ENCODE measurements at regions not wholly inside any gene's neighbourhood (a gene's known extent, or its start where the extent isn't known, plus 50 kb on each side); places are given as distances from the start of the nearest gene placed in this dataset.
"Not testable (repeated sequence)": the region's sequence is repeated elsewhere in the genome, so short reads cannot be mapped to it uniquely, and the experiment has no call there.

DNA sequence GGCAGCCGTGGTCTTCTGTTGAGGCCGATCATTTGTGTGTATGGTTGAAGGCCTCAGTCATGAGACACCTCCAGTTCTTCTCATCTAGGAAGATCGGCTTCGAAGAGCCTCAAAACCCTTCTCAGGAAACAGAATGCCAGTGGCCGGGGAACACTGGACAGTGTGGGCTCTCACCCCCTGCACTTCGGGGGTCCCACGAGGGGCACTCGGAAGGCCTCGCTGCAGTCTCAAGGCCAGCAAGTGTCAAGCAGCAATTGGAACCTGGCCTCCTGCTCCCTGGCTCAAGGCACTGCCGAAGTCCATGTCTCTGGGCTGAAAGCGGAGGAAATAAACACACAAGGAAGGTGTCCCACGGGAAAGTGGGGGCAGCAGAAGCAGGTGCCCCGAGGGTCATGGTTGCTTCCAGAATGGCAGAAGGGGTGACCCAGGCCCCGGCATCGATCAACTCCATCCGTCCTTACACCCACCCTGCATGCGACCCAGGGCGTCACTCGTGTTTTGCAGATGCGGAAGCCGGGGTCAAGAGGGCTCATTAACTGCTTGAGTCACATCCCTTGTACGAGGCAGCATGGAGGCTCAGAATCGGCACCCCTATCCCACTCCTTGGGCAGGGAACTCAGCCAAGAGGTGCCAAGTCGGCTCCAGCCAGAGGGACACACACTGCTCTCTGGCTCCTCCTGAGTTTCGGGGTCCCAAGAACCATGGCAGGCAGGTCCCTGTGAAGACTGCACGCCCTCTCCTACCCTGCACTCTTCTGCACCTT, 231.3 kb upstream of the SHH start:
- DNase-seq: no peak

DNA sequence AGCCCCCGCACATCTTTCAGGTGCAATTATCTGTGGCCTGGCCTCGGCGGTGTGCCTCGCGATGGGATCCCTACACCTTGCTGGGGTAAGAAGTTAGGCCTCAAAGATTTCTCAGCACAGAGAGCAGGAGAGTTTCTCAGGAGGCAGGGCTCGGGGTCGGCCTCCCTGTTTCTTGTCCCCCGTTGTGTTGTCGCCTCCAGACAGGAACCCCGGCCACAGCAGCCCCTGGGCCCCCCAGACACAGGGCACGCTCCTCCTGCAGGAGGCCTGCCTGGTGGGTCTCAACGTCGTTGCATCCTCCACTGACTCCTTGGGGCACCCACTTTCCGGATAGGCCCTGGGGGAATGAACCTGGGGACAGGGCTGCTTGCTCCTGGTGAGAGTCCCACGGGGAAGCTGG, 229.1 kb upstream of the SHH start:
- DNase-seq: no peak

DNA sequence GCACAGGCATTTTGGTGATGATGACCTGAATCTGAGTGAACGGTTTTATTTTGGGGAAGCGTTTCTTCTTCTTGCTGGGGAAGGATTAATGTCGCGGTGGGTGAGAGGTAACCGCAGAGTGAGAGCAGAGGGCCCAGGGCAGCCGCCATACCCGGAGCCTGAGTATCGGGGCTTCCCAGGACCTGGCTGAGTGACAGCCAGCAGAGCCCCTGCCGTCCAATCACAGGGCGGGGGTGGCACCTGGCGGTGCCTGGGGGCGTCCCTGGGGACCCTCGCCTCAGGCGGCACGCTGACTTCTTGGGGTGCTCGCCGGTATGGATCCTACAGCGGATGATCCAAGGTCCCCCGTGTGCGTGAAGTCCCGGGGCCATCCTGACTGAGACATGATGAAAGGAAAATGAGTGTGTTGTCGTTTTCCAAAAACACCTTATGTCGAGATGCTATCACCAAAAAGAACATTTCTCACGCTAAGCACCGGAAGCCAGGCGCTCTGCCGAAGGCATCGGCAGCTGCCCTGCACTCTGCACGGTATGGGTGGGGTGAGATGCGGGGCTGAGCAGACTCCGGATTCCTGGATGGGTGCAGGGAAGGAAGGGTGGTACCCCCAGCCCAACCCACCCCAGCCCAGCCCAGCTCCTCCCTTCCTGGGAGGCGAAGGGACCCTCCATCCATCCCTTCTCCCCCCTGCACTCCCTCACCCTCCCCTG, 227.9 kb upstream of the SHH start:
- no peak for DNase-seq

DNA sequence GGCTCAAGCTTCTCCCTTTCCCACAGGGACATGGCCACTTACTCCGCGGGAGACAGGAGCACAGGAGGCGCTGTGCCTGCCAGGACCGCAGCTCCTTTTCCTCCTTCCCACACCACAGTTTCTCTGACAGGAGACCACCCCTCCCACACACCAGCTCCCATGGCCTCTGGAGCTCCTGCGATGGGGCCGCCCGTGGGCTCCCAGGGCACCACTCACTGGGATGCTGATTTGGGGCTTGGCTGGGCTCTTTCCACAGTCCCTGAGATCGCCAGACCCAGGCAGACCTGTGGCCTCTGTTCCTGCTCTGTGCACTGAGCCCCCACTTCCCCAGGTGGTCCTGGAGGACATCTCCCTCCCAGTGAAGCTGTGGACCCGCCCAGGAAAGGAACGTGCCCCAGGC, 226.9 kb upstream of the SHH start:
- no peak for DNase-seq

DNA sequence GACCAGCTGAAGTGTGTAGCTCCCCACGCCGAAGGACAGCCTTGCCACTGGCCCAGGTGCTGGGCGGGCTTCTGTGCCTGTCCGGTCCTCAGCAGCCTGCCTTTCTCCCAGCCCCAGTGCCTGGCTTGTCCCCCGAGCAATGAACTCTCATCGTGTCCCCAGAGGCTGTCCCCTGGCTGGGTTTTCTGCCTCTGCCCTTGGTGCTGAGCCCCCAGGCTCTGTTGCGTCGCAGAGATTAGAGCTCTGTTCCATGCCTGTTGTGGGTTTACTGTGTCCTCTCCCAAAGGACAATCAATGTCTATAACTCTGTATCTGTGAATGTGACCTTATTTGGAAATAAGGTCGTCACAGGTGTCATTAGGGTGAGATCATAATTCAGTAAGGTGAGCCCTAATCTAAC, 226.1 kb upstream of the SHH start:
- no peak for DNase-seq

DNA sequence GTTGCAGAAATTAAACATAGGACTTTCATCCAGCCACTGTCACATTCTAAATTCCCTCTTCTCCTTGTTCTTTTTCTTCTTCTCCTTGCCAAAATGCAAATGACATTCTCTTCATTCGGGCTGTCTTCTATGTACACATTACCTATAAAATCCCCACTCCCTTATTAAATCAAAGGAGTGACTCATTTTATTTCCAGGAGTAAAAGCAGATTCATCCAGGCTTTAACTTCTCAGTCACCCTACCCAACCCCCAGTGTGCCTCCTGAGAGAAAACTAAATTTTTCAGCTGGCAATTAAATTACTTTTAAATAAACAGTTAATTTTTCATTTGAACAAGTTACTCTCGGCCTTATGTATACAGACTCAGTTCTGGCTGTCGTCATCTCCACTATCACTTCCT, 223.9 kb upstream of the SHH start:
- no peak for DNase-seq

DNA sequence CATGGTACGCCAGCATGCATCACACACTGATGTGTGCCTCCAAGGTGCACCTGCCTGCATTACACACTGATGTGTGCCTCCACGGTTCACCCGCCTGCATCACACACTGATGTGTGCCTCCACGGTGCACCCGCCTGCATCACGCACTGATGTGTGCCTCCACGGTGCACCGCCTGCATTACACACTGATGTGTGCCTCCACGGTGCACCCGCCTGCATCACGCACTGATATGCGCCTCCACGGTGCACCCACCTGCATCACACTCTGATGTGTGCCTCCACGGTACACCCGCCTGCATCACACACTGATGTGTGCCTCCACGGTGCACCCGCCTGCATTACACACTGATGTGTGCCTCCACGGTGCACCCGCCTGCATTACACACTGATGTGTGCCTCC, 223.1 kb upstream of the SHH start:
- DNase-seq: not testable (repeated sequence)

DNA sequence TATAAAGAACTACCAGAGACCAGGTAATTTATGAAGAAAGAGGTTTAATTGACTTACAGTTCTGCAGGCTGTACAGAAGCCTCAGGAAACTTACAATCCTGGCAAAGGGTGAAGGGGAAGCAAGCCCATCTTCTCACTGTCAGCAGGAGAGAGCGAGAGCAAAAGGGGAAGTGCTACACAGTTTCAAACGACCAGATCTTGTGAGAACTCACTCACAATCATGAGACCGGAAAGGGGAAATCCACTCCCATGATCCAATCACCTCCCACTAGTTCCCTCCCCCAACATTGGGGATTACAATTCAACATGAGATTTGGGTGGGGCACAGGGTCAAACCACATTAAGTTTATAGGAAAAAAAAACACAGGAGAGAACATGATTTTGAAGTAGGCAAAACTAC, 222.1 kb upstream of the SHH start:
- DNase-seq: no peak

DNA sequence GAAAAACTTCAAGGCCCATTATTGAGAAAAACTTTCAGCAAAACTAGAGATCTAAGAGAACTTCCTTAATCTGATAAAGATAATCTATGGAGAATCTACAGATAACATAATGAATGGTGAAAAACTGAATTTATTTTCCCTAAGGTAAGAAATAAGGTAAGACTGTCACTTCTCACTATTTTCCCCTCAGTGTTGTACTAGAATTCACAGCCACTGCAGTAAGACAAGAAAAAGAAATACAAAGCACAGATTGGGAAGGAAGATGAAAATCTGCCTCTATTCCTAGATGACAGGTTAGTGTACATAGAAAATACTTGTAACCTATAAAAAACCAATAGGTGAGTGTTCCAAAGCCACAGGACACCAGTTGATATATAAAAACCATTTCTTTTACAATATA, 220.7 kb upstream of the SHH start:
- no peak for DNase-seq

DNA sequence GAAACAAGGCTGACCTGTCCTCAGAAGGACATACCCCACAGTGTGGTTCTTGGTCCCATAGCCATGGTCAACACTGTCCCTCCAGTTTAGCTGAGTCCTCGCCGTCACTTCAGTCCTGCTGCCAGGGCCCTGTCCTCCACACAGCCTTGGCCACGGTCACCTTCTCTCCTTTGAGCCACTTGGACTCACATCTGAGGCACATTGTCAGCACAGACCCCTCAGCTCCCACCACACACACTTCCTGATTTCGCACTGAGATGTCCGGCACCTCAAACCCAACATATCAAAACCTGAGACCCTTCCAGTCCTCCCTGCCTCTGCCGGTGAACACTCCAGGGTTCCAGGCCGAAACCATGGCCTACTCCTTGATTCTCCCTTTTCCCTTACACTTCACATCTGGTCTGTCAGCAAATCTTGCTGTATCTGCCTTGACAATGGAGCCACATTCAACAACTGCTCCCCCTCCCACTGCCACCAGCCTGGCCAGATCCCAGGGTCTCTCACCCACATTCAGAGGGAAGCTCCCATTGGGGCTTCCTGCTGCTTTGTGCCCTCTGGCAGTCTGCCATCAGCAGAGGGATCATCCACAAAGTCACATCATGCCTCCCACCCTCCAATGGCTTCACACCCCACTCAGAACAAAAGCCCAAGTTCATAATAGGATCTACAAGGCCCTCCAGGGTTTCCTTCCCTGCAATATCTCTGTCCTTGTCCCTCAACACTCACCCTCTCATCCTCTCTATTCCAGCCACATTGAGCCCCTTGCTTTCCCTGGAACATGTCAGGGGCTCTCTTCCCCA, 219.6 kb upstream of the SHH start:
- no peak for DNase-seq

DNA sequence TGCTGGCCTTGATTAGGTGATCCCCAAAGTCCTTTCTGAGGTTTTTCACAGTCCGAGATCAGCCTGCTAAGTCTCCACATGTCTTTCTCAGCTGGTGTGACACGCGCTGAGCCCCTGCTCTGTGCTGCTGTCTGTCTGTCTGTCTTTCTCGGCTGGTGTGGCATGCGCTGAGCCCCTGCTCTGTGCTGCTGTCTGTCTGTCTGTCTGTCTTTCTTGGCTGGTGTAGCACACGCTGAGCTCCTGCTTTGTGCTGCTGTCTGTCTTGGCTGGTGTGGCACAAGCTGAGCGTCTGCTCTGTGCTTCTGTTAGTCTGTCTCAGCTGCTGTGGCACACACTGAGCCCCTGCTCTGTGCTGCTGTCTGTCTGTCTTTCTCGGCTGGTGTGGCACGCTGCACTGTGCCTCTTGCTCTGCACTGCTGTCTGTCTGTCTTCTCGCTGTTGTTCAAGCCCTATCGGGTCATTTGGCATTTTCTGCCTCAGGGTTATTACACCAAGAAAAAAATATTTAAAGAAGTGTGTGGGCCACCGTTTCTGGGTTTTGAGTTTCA, 217.3 kb upstream of the SHH start:
- DNase-seq: no peak

DNA sequence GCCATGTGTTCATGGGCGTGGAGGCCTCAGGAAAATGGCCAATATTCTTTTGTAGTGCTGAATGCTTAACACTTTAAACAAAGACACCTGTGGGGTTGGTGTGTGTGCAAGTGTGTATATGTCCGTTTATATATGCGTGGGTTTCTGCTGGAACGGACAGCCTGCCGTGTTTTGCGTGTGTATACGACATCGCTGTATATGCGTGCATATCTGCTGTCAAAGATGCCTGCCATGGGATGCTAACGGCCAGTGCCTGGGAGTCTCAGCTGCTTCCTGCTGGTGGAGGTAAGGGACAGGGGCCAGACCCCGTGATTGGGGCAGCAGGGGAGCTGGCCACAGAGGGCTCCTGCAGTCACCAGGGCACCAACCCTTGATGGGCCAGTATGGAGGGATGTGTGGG, 216.3 kb upstream of the SHH start:
- DNase-seq: no peak

DNA sequence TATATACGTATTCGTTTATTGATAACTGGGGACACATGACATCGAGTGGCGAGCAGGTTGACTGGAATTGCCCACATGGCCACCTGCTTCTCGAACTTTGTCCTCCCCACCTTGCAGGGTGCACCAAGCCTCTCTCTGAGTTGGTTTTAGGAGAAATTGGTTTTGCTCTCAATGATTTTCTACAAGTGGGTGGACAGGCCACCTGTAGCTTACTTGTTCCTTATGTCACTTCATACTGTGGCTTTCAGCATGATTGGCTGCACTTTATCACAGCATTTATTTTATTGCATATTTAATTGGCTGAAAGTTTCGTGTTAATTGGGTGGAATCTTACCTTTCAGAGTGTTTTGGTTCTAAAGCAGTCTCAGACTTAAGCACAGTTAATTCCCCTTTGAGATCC, 215.6 kb upstream of the SHH start:
- no peak for DNase-seq

DNA sequence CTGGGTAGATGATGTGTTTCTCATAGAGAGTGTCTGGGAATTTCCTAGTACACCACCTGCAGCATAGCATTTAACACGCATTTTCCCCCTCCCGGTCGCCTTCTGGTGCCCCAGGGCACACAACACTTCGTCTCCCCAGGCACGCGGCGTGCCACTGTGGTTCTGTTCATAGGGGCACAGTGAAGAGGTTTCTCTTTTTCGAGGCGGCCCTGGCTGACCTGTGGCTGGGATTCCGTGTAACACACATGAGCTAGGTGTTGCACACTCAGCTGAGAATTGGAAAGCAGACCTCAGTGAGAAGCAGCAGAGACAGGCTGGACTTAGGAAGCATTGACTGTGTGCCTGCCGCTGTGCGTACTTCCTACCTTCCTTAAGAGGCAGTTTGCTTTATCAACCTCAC, 214.3 kb upstream of the SHH start:
- no peak for DNase-seq

DNA sequence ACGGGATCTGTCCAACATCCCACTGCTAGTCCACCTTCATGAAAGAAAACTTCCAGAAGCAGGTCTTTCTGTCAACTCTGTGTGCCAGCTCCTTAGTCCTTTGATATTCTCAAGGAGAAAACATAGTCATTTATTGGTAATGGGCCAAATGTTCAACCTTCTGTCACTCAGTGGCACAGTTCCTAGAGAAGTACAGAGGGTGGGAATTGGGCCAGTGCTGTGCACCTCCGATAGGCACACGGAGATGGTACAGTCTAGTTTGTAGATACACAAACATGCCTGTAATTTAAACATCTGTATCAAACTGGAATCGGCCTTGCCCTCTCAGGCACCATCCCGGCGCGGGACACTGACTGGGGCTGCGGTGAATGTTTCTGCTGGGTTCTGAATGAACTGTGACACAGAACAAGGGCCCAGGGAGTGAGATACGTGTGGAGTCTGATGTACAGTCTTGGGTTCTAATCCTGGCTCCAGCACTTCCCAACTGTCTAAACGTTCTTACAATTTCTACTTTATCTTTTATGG, 213.9 kb upstream of the SHH start:
- DNase-seq: no peak

DNA sequence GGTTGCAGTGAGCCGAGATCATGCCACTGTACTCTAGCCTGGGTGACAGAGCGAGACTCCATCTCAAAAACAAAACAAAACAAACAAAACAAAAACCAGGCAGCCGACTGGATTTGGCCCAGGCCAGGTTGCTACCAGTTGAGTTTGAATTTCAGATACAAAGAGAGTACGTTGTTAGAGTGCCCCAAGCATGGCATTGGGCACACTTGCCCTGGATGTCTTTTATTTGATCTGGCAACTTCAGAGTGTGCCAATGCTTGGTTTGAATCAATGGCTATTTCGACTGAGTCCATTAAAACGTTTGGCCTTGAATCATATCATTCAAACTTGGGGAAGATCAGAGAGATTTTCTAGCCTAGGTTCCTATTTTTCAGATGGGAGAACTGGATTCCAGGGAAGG, 213.4 kb upstream of the SHH start:
- no peak for DNase-seq

DNA sequence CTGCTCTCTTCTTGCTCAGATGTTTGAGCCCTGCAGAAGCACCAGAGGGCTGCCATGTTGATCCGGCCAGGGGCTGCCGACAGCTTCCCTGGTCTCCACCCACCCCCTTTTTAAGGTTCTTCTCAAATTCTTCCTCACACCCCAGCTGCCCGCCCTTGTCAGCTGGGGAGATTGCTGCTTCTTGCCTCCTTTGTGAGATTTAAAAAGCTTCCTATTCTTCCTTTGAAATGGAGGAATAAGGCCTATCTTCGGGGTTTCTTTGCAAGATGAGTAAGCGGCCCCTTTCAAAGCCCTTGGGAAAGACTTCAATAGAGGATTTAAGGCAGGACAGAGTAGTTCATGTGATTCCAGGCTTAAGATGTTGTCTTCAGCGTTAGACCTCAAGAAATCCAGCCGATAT, 211.9 kb upstream of the SHH start:
- no peak for DNase-seq

DNA sequence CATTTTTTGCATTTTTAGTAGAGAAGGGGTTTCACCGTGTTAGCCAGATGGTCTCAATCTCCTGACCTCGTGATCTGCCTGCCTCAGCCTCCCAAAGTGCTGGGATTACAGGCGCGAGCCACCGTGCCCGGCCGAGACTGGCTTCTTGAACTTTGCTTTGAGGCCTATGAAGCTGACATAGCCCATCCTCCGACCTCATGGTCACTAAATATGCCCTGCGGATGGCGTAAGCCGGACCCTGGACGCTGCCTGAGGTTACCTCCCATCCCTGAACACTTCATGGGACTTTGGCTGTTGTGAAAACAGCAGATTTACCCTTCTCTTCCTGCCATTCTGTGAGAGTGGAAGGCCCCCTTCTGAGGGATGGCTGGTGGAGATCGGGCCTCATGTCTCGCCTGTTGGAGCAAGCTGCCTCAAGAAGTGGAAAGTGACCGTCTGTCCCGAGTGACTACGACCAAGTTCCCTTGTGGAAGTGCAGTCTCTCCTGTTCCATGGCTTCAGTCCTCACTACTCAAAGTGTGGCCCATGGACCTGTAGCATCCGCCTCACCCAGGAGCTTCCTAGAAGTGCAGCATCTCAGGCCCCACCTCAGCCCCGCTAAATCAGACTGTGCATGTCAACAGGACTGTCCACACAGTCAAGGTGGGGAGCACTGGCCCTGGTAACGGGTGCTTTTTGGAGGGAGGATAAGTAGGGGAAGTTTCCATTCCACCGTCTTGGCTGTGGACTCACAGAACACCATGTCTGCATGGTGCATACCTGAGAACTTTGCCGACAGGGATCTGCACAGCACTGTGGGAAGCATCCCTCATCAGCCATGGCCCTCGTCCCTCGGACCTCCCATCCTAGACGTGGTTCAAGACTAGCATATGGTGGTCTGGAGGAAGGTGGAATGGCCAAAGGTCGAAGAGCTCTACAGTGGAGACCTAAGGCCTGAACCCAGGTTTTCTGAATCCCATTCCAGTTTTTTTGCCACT, 210.5 kb upstream of the SHH start:
- DNase-seq: no peak

DNA sequence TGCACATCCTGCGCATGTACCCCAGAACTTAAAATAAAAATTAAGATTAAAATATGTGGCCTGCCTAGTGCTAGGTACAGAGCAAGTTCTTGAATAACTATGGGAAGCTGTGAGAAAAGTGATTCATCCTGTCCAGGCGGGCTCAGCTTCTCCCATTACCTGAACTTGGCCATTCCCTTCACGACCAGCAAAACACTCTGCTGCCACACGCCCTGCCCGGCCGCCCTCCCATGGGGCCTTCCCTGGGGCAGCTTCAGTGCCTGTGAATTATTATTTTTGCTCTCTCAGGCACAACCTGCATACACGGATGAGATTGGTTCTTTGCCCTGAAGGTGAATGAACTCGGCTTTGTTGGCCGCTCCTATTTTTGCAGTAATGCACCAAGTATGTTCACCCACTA, 209.2 kb upstream of the SHH start:
- DNase-seq: no peak

DNA sequence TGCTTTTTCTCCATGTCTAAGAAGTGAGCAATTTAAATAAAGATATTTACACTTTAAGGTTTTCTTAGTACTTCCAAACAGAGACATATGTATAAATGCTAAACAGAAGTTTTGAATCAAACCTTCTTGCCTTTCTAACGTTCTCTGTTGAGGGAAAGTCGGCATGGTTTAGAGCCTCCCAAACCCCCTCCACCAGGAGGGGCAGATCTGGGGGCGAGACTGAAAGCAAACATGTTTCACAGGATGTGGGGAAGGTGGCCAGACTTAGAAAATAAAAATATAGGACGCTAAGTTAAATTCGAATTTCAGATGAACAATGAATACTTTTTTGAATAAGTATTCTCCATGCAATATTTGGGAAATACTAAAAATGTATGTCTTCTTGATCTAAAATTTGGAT, 208.3 kb upstream of the SHH start:
- no peak for DNase-seq
